SK-N-SH treated with all-trans-retinoic acid at 6 μM for 48 hours (cell line): ENCODE measurements at regions not wholly inside any gene's neighbourhood (a gene's known extent, or its start where the extent isn't known, plus 50 kb on each side); places are given as distances from the start of the nearest gene placed in this dataset.

Source experiments
- PPARA ChIP-seq: fragments of 250-450 bp; sonication (Bioruptor Pico); IDR thresholded peaks from 2 replicates; pipeline ENCODE4 v1.5.0; 2020; ENCODE audit warnings: mild to moderate bottlenecking, borderline replicate concordance
- RARB ChIP-seq: fragments of 250-450 bp; sonication (Bioruptor Pico); IDR thresholded peaks from 2 replicates; pipeline ENCODE4 v1.8.0; 2021; ENCODE audit warnings: mild to moderate bottlenecking, moderate library complexity
- ZFP3 ChIP-seq: fragments of 250-450 bp; sonication (Bioruptor Pico); IDR thresholded peaks from 2 replicates; pipeline ENCODE4 v1.5.0; 2020; ENCODE audit warnings: mild to moderate bottlenecking, moderate library complexity
- ZNF70 ChIP-seq: fragments of 450-650 bp; formaldehyde crosslinking; IDR thresholded peaks from 2 replicates; pipeline ENCODE4 v1.5.0; 2020; ENCODE audit warnings: mild to moderate bottlenecking, moderate library complexity
- TF ChIP-seq, protein P1 (sequence below): fragments of 250-450 bp; sonication (Bioruptor Pico); IDR thresholded peaks from 2 replicates; pipeline ENCODE4 v1.8.0; 2020; ENCODE audit warnings: mild to moderate bottlenecking, moderate library complexity, borderline replicate concordance
- TF ChIP-seq, protein P2 (sequence below): fragments of 250-450 bp; sonication (Bioruptor Pico); IDR thresholded peaks from 2 replicates; pipeline ENCODE4 v1.5.1; 2020; ENCODE audit warnings: low read depth, mild to moderate bottlenecking, moderate library complexity

DNA sequence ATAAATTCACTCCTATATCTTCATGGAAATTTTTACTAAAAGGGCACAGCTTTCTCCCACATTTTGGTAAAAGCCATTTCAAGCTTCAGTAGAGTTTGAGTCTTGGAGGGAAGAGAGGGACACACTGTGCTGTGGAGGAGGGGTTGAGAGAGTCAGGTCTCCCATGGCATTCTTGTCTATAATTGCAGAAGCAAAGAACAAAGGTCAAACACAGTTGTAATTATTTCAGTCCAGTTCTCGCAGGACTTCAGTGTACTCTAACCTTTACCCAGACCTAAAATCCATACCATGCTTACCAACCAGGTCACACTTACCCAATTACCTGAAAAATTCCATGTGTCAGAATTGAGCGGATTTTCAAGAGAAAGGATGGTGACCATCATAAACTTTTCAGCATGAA, 298.4 kb downstream of the XPNPEP1 start:
- no peak for TF ChIP-seq PPARA (CRISPR knock-in tag)
- no peak for TF ChIP-seq ZNF70 (CRISPR knock-in tag)
- TF ChIP-seq, protein P1, sequence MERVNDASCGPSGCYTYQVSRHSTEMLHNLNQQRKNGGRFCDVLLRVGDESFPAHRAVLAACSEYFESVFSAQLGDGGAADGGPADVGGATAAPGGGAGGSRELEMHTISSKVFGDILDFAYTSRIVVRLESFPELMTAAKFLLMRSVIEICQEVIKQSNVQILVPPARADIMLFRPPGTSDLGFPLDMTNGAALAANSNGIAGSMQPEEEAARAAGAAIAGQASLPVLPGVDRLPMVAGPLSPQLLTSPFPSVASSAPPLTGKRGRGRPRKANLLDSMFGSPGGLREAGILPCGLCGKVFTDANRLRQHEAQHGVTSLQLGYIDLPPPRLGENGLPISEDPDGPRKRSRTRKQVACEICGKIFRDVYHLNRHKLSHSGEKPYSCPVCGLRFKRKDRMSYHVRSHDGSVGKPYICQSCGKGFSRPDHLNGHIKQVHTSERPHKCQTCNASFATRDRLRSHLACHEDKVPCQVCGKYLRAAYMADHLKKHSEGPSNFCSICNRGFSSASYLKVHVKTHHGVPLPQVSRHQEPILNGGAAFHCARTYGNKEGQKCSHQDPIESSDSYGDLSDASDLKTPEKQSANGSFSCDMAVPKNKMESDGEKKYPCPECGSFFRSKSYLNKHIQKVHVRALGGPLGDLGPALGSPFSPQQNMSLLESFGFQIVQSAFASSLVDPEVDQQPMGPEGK (CRISPR knock-in tag): no peak
- TF ChIP-seq, protein P2, sequence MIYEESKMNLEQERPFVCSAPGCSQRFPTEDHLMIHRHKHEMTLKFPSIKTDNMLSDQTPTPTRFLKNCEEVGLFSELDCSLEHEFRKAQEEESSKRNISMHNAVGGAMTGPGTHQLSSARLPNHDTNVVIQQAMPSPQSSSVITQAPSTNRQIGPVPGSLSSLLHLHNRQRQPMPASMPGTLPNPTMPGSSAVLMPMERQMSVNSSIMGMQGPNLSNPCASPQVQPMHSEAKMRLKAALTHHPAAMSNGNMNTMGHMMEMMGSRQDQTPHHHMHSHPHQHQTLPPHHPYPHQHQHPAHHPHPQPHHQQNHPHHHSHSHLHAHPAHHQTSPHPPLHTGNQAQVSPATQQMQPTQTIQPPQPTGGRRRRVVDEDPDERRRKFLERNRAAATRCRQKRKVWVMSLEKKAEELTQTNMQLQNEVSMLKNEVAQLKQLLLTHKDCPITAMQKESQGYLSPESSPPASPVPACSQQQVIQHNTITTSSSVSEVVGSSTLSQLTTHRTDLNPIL (CRISPR knock-in tag): no peak
- no peak for TF ChIP-seq RARB (CRISPR knock-in tag)
- no peak for TF ChIP-seq ZFP3 (CRISPR knock-in tag)
